ENCODE measurements at regions not wholly inside any gene's neighbourhood (a gene's known extent, or its start where the extent isn't known, plus 50 kb on each side); places are given as distances from the start of the nearest gene placed in this dataset.

DNA sequence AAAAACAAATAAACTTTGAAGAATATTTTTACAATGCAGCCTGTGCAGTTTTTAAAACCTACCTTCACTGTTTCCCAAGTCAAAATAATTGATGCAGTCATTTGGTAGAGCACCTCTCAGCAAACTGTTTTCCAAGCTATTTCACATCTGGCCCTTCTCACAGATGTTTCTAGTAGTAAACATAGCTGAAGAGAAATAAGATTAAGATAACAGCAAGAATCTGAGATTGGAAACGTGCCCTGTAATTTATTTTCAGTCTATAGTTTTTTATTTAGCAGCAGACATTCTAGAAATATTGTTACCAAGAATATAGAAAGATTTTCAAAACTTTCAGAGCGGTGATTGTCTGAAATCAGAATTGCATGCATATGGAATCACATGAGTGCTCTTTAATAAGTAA is 440.2 kb downstream of the TRIB2 start:
- TF ChIP-seq, protein P1, sequence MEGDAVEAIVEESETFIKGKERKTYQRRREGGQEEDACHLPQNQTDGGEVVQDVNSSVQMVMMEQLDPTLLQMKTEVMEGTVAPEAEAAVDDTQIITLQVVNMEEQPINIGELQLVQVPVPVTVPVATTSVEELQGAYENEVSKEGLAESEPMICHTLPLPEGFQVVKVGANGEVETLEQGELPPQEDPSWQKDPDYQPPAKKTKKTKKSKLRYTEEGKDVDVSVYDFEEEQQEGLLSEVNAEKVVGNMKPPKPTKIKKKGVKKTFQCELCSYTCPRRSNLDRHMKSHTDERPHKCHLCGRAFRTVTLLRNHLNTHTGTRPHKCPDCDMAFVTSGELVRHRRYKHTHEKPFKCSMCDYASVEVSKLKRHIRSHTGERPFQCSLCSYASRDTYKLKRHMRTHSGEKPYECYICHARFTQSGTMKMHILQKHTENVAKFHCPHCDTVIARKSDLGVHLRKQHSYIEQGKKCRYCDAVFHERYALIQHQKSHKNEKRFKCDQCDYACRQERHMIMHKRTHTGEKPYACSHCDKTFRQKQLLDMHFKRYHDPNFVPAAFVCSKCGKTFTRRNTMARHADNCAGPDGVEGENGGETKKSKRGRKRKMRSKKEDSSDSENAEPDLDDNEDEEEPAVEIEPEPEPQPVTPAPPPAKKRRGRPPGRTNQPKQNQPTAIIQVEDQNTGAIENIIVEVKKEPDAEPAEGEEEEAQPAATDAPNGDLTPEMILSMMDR (IDR thresholded peaks at IDR 0.05; ENCODE audit: low read depth, low read length): no peak
- no peak for TF ChIP-seq EZH2phosphoT487 (IDR thresholded peaks at IDR 0.05; ENCODE audit: low read depth)

Data from OCI-LY3 (cell line).